HepG2 (cell line): ENCODE measurements at regions not wholly inside any gene's neighbourhood (a gene's known extent, or its start where the extent isn't known, plus 50 kb on each side); places are given as distances from the start of the nearest gene placed in this dataset.

ENCODE experiments used
- ATAC-seq: fragments of 200-7000 bp; cut with Tn5 transposase; 3 replicates; pipeline ENCODE4 v1.9.1; 2020; ENCODE audit warnings: mild to moderate bottlenecking, moderate library complexity
- BruUV-seq: library from RNA; stranded (reverse); fragments of 400-500 nt; replicated peaks from 2 replicates; lab custom pipeline; 2021; lab: Mats Ljungman, UMichigan
- CTCF ChIA-PET: fragments of 300-600 bp; formaldehyde crosslinking; extraction: SDS; loops from one replicate; lab custom pipeline; 2021; ENCODE audit warnings: low total read pairs, inconsistent platforms, low intra/inter-chr PET ratio; lab: Yijun Ruan, JAX
- POLR2A ChIA-PET: fragments of 350-600 bp; sonication (Branson Sonifier 250); formaldehyde crosslinking; loops from one replicate; lab custom pipeline; 2020; ENCODE audit warnings: antibody characterized with exemption, inconsistent platforms; lab: Yijun Ruan, JAX
- DNase-seq: peaks from one replicate; pipeline ENCODE4 v3.0.0-alpha.2; 2015; ENCODE audit warnings: low spot score
- FAIRE-seq: peaks from 3 replicates; lab custom pipeline; 2011; peaks lifted over from hg19 to GRCh38; lab: Jason Lieb, UNC
- H2AFZ ChIP-seq: one replicate; pipeline ENCODE4 v1.6.1; 2011; ENCODE audit warnings: low read length, inconsistent platforms
- H3K27ac ChIP-seq: fragments of 300-600 bp; 3 replicates; pipeline ENCODE4 v1.8.0; 2011; ENCODE audit warnings: mixed run types, mild to moderate bottlenecking, mixed read lengths, low read length, inconsistent platforms; ENCODE audit not compliant: insufficient read depth; ENCODE audit errors: extremely low read length
- H3K27me3 ChIP-seq, 2 experiments: fragments of 200-600 bp in 1 of 2; 2 replicates in 1 of 2; 3 replicates in 1 of 2; pipeline versions ENCODE4 v1.6.0 to v1.8.0; 2011; ENCODE audit warnings: low read length in 2 of 2, mild to moderate bottlenecking in 2 of 2, moderate library complexity in 2 of 2, inconsistent platforms in 1 of 2; ENCODE audit not compliant: insufficient read depth in 2 of 2, control insufficient read depth in 1 of 2
- H3K36me3 ChIP-seq, 2 experiments: fragments of 200-600 bp in 1 of 2; replicated peaks in 1 of 2; 2 replicates in 1 of 2; 3 replicates in 1 of 2; pipeline versions ENCODE4 v1.5.1 to v1.8.0; 2011; ENCODE audit warnings: low read length in 2 of 2, inconsistent platforms in 1 of 2; ENCODE audit not compliant: insufficient read depth in 2 of 2, control insufficient read depth in 1 of 2
- H3K4me1 ChIP-seq: 2 replicates; pipeline ENCODE4 v1.5.1; 2012; ENCODE audit warnings: low read length, inconsistent platforms; ENCODE audit not compliant: insufficient read depth
- H3K4me2 ChIP-seq: 2 replicates; pipeline ENCODE4 v1.6.0; 2011; ENCODE audit warnings: low read depth, low read length, inconsistent platforms
- H3K4me3 ChIP-seq, 3 experiments: fragments of 200-600 bp in 1 of 3; sonication (generic), shearing (Covaris generic) in 1 of 3; replicated peaks in 1 of 3; 2 replicates each; pipeline ENCODE4 v1.5.1; 2011 to 2016; ENCODE audit warnings: low read length in 3 of 3, inconsistent platforms in 2 of 3, low read depth in 2 of 3, mild to moderate bottlenecking in 2 of 3, control low read depth in 1 of 3, mixed read lengths in 1 of 3; ENCODE audit not compliant: insufficient read depth in 1 of 3
- H3K79me2 ChIP-seq: one replicate; pipeline ENCODE4 v1.6.1; 2011; ENCODE audit warnings: low read length, inconsistent platforms; ENCODE audit not compliant: insufficient read depth
- H3K9ac ChIP-seq: 2 replicates; pipeline ENCODE4 v1.6.0; 2011; ENCODE audit warnings: mild to moderate bottlenecking, low read depth, low read length, inconsistent platforms; ENCODE audit not compliant: insufficient read depth
- H3K9me3 ChIP-seq: 2 replicates; pipeline ENCODE4 v1.5.1; 2012; ENCODE audit warnings: mild to moderate bottlenecking, low read length
- H4K20me1 ChIP-seq: 2 replicates; pipeline ENCODE4 v1.6.0; 2011; ENCODE audit warnings: inconsistent platforms, mild to moderate bottlenecking, low read length, moderate library complexity; ENCODE audit not compliant: insufficient read depth
- DRAP1 ChIP-seq: IDR thresholded peaks from 2 replicates; pipeline ENCODE4 v1.6.1; 2016; ENCODE audit warnings: missing genetic modification reagents, missing compliant biosample characterization
- FOSL1 ChIP-seq: sonication (generic); formaldehyde crosslinking; IDR thresholded peaks from 2 replicates; pipeline ENCODE4 v1.9.0; 2021; ENCODE audit warnings: missing genetic modification reagents, borderline replicate concordance
- KDM4B ChIP-seq: sonication (generic); formaldehyde crosslinking; IDR thresholded peaks from 2 replicates; pipeline ENCODE4 v1.4.0; 2020; ENCODE audit warnings: missing genetic modification reagents
- NCOA5 ChIP-seq: sonication (generic); formaldehyde crosslinking; IDR thresholded peaks from 2 replicates; pipeline ENCODE4 v1.4.0; 2020; ENCODE audit warnings: missing genetic modification reagents
- NFYB ChIP-seq: sonication (generic); formaldehyde crosslinking; IDR thresholded peaks from 2 replicates; pipeline ENCODE4 v1.4.0; 2020; ENCODE audit warnings: missing genetic modification reagents
- NONO ChIP-seq, 2 experiments: fragments of 450-650 bp in 1 of 2; sonication (generic) in 1 of 2; formaldehyde crosslinking in 1 of 2; IDR thresholded peaks in 1 of 2; conservative IDR thresholded peaks in 1 of 2; 2 replicates each; pipeline versions ENCODE4 v1.6.1 to v1.8.0; 2017 to 2022; ENCODE audit warnings: mild to moderate bottlenecking in 1 of 2, missing genetic modification reagents in 1 of 2, moderate library complexity in 1 of 2
- SUZ12 ChIP-seq: fragments of 150-350 bp; IDR thresholded peaks from 2 replicates; pipeline ENCODE4 v1.6.1; 2014; ENCODE audit warnings: low read depth, low read length
- THAP9 ChIP-seq: sonication (generic); formaldehyde crosslinking; IDR thresholded peaks from 2 replicates; pipeline ENCODE4; 2020; ENCODE audit warnings: missing genetic modification reagents, mild to moderate bottlenecking, borderline replicate concordance
- ZNF121 ChIP-seq: sonication (generic); formaldehyde crosslinking; IDR thresholded peaks from 2 replicates; pipeline ENCODE4 v1.5.0; 2020; ENCODE audit warnings: mild to moderate bottlenecking, missing genetic modification reagents
- ZNF431 ChIP-seq: sonication (generic); formaldehyde crosslinking; IDR thresholded peaks from 2 replicates; pipeline ENCODE4 v1.9.0; 2022; ENCODE audit warnings: missing genetic modification reagents, low read depth, mild to moderate bottlenecking, borderline replicate concordance
- ZNF605 ChIP-seq: sonication (generic); formaldehyde crosslinking; IDR thresholded peaks from 2 replicates; pipeline ENCODE4 v1.8.0; 2022; ENCODE audit warnings: mild to moderate bottlenecking, missing genetic modification reagents
- ZNF709 ChIP-seq: sonication (generic); formaldehyde crosslinking; IDR thresholded peaks from 2 replicates; pipeline ENCODE4 v1.5.0; 2020; ENCODE audit warnings: mild to moderate bottlenecking, missing genetic modification reagents
- ZNF775 ChIP-seq: sonication (generic); formaldehyde crosslinking; IDR thresholded peaks from 2 replicates; pipeline ENCODE4 v1.4.0; 2020; ENCODE audit warnings: missing genetic modification reagents, mild to moderate bottlenecking, moderate library complexity, borderline replicate concordance
- ZSCAN12 ChIP-seq: sonication (generic); formaldehyde crosslinking; IDR thresholded peaks from 2 replicates; pipeline ENCODE4 v1.9.0; 2021; ENCODE audit warnings: mild to moderate bottlenecking, missing genetic modification reagents
- WGBS: methylation state at CpG from one replicate; pipeline ENCODE4 v1.1.6; 2017; ENCODE audit warnings: low lambda C conversion rate; 5-methylcytosine and 5-hydroxymethylcytosine counted together
- in situ Hi-C: cut with HindIII; loops from 2 replicates; pipeline ENCODE4 v1.10.0; 2017; ENCODE audit warnings: low pct_unique_long_range_greater_than_20kb; ENCODE audit not compliant: extremely low pct_ligation_motif_present
- intact Hi-C: fragments of 100-400 bp; cut with micrococcal nuclease; formaldehyde crosslinking; loops from one replicate; pipeline ENCODE4 v1.10.0; 2022; ENCODE audit not compliant: unreplicated experiment
- TF ChIP-seq, protein P1 (sequence below): sonication (generic); formaldehyde crosslinking; conservative IDR thresholded peaks from 2 replicates; pipeline ENCODE4 v1.4.0; 2020; ENCODE audit warnings: missing genetic modification reagents
- TF ChIP-seq, protein P2 (sequence below): sonication (generic); formaldehyde crosslinking; IDR thresholded peaks from 2 replicates; pipeline ENCODE4 v1.5.0; 2020; ENCODE audit warnings: mild to moderate bottlenecking, low read depth, missing genetic modification reagents, borderline replicate concordance
- TF ChIP-seq, protein P3 (sequence below): sonication (generic); formaldehyde crosslinking; IDR thresholded peaks from 2 replicates; pipeline ENCODE4 v1.5.0; 2020; ENCODE audit warnings: mild to moderate bottlenecking, missing genetic modification reagents

DNA sequence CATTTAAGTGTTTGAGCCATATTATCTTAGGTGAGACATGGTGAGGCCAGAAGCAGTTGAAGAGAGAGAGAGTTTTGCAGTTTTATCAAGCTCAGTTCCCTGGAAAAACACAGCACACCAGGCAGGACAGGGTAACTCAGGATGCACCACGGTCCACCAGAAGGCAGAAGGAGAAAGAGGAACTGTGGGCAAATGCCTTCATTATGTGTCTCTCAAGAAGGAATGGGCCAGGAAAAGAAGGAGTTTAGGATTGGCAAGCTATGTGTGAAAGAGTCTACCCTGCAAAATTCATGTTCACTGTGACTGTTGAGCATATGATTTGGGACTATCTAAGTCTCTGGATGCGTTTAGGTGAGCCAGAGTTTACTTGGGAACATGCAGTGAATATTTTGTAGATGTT, 934.5 kb upstream of the MIR17HG start:
- BruUV-seq, result no TSS peak
- ATAC-seq (no peak), FAIRE-seq (no peak), DNase-seq (no peak)
- intact Hi-C loops, result no loop called here
- H3K9me3 ChIP-seq, result peaks cover 44% of the 10 kb centered on the region
- WGBS, result 0% methylated on average over 2 of the region's 2 CpGs
- H3K4me2 ChIP-seq, result no peak overlapping the region
- H3K27me3 ChIP-seq, result no peaks in the 10 kb centered on the region; a peak in 1 of 5 replicates
- POLR2A ChIA-PET, result no interaction called here
- no peak overlapping the region for H3K27ac ChIP-seq
- H3K36me3 ChIP-seq, result no peaks in the 10 kb centered on the region
- no peak overlapping the region for H2AFZ ChIP-seq
- H3K4me1 ChIP-seq, result no peaks in the 10 kb centered on the region
- CTCF ChIA-PET, result no interaction called here
- in situ Hi-C loops, result no loop called here
- H3K79me2 ChIP-seq, result no peaks in the 10 kb centered on the region
- no peaks in the 10 kb centered on the region for H4K20me1 ChIP-seq
- H3K4me3 ChIP-seq, result no peak overlapping the region
- no peak overlapping the region for H3K9ac ChIP-seq
- TF ChIP-seq ZNF431 (CRISPR knock-in tag) (no peak), NONO (IDR thresholded peaks at IDR 0.05) (no peak), NONO (CRISPR knock-in tag; conservative IDR thresholded peaks at IDR 0.05) (no peak), ZNF775 (CRISPR knock-in tag) (no peak), SUZ12 (no peak), ZNF605 (CRISPR knock-in tag) (no peak), ZNF121 (CRISPR knock-in tag) (no peak), FOSL1 (no peak), NCOA5 (CRISPR knock-in tag) (no peak), ZNF709 (CRISPR knock-in tag) (no peak), KDM4B (CRISPR knock-in tag) (no peak), ZSCAN12 (CRISPR knock-in tag) (no peak), THAP9 (CRISPR knock-in tag) (no peak), DRAP1 (no peak), NFYB (no peak)
- TF ChIP-seq, protein P1, sequence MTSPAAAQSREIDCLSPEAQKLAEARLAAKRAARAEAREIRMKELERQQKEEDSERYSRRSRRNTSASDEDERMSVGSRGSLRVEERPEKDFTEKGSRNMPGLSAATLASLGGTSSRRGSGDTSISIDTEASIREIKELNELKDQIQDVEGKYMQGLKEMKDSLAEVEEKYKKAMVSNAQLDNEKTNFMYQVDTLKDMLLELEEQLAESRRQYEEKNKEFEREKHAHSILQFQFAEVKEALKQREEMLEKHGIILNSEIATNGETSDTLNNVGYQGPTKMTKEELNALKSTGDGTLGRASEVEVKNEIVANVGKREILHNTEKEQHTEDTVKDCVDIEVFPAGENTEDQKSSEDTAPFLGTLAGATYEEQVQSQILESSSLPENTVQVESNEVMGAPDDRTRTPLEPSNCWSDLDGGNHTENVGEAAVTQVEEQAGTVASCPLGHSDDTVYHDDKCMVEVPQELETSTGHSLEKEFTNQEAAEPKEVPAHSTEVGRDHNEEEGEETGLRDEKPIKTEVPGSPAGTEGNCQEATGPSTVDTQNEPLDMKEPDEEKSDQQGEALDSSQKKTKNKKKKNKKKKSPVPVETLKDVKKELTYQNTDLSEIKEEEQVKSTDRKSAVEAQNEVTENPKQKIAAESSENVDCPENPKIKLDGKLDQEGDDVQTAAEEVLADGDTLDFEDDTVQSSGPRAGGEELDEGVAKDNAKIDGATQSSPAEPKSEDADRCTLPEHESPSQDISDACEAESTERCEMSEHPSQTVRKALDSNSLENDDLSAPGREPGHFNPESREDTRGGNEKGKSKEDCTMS (CRISPR knock-in tag), result no peak
- TF ChIP-seq, protein P2, sequence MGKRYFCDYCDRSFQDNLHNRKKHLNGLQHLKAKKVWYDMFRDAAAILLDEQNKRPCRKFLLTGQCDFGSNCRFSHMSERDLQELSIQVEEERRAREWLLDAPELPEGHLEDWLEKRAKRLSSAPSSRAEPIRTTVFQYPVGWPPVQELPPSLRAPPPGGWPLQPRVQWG, result no peak
- TF ChIP-seq, protein P3, sequence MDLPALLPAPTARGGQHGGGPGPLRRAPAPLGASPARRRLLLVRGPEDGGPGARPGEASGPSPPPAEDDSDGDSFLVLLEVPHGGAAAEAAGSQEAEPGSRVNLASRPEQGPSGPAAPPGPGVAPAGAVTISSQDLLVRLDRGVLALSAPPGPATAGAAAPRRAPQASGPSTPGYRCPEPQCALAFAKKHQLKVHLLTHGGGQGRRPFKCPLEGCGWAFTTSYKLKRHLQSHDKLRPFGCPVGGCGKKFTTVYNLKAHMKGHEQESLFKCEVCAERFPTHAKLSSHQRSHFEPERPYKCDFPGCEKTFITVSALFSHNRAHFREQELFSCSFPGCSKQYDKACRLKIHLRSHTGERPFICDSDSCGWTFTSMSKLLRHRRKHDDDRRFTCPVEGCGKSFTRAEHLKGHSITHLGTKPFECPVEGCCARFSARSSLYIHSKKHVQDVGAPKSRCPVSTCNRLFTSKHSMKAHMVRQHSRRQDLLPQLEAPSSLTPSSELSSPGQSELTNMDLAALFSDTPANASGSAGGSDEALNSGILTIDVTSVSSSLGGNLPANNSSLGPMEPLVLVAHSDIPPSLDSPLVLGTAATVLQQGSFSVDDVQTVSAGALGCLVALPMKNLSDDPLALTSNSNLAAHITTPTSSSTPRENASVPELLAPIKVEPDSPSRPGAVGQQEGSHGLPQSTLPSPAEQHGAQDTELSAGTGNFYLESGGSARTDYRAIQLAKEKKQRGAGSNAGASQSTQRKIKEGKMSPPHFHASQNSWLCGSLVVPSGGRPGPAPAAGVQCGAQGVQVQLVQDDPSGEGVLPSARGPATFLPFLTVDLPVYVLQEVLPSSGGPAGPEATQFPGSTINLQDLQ, result no peak
